Calu3 (cell line): ENCODE measurements at regions not wholly inside any gene's neighbourhood (a gene's known extent, or its start where the extent isn't known, plus 50 kb on each side); places are given as distances from the start of the nearest gene placed in this dataset.

Source experiments
- BruUV-seq: library from RNA; stranded (reverse); fragments of 400-500 nt; replicated peaks from 2 replicates; lab custom pipeline; 2021; lab: Mats Ljungman, UMichigan
- CTCF ChIA-PET: fragments of 300-600 bp; sonication (Branson Sonifier 250); formaldehyde crosslinking; loops from one replicate; lab custom pipeline; 2022; ENCODE audit warnings: antibody characterized with exemption; lab: Charles Lee
- DNase-seq: peaks from one replicate; pipeline ENCODE4 v3.0.0; 2022
- H3K27ac Mint-ChIP-seq: one replicate; pipeline ENCODE4 v1.8.0; 2022; ENCODE audit warnings: mixed read lengths; ENCODE audit not compliant: unreplicated experiment
- H3K27me3 Mint-ChIP-seq: one replicate; pipeline ENCODE4 v1.8.0; 2022; ENCODE audit warnings: mixed read lengths; ENCODE audit not compliant: unreplicated experiment
- H3K36me3 Mint-ChIP-seq: one replicate; pipeline ENCODE4 v1.8.0; 2022; ENCODE audit warnings: mild to moderate bottlenecking, moderate library complexity, mixed read lengths; ENCODE audit not compliant: insufficient read depth, unreplicated experiment
- H3K4me1 Mint-ChIP-seq: one replicate; pipeline ENCODE4 v1.8.0; 2022; ENCODE audit warnings: mild to moderate bottlenecking, low read depth, mixed read lengths; ENCODE audit not compliant: unreplicated experiment
- H3K4me3 Mint-ChIP-seq: one replicate; pipeline ENCODE4 v1.8.0; 2022; ENCODE audit warnings: mild to moderate bottlenecking, low read depth, moderate library complexity, mixed read lengths; ENCODE audit not compliant: unreplicated experiment
- H3K9me3 Mint-ChIP-seq: one replicate; pipeline ENCODE4 v1.8.0; 2022; ENCODE audit warnings: low read depth, mixed read lengths; ENCODE audit not compliant: unreplicated experiment
- intact Hi-C: fragments of 100-400 bp; cut with micrococcal nuclease; formaldehyde crosslinking; loops from one replicate; pipeline ENCODE4 v1.10.0; 2022; ENCODE audit not compliant: unreplicated experiment
- TF ChIP-seq, protein P1 (sequence below): fragments of 200-600 bp; IDR thresholded peaks from one replicate; pipeline ENCODE4 v1.8.0; 2022; ENCODE audit warnings: antibody characterized with exemption; ENCODE audit not compliant: unreplicated experiment

DNA sequence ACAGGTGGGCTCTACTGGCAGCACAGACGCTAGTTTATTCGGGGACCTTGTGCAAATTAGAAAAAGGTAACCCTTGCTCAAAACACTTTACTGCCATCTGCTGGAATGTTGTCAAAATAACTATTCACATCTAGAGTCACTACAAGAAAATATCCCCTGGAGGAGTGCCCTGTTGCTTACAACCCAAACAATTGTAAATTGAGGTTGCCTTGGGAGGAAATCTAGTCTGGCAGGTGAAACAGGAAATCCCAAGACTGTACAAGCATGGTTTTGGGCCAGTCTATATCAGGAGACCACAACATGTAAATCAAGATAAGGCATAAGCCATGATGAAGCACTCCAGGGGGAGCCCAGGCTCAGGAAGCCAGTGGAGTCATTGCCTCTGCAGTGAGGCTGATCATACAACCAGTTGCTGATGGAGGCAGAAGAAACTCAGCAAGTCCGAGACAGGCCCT, 136.8 kb upstream of the ACP3 start:
- DNase-seq: peak; percentile 74
- Mint-ChIP-seq H3K4me3 (no peak overlapping the region), H3K9me3 (no peaks in the 10 kb centered on the region), H3K27me3 (no peaks in the 10 kb centered on the region), H3K4me1 (peaks cover 23% of the 10 kb centered on the region), H3K27ac (peak overlapping the region; percentile 85), H3K36me3 (peaks cover 7% of the 10 kb centered on the region)
- intact Hi-C loops: loop anchor here (1.0 to 10.0 kb wide), 8 partner anchors 31 to 636 kb away; no protein-coding TSS in a partner anchor
- no TSS peak for BruUV-seq
- TF ChIP-seq, protein P1, sequence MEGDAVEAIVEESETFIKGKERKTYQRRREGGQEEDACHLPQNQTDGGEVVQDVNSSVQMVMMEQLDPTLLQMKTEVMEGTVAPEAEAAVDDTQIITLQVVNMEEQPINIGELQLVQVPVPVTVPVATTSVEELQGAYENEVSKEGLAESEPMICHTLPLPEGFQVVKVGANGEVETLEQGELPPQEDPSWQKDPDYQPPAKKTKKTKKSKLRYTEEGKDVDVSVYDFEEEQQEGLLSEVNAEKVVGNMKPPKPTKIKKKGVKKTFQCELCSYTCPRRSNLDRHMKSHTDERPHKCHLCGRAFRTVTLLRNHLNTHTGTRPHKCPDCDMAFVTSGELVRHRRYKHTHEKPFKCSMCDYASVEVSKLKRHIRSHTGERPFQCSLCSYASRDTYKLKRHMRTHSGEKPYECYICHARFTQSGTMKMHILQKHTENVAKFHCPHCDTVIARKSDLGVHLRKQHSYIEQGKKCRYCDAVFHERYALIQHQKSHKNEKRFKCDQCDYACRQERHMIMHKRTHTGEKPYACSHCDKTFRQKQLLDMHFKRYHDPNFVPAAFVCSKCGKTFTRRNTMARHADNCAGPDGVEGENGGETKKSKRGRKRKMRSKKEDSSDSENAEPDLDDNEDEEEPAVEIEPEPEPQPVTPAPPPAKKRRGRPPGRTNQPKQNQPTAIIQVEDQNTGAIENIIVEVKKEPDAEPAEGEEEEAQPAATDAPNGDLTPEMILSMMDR: peak; percentile 89
- CTCF ChIA-PET: interaction anchor here (1.3 to 3.3 kb wide), 3 partner anchors 30 to 146 kb away, joined by 3 to 31 read pairs (median 12); partner anchors contain the start of gene CPNE4

DNA sequence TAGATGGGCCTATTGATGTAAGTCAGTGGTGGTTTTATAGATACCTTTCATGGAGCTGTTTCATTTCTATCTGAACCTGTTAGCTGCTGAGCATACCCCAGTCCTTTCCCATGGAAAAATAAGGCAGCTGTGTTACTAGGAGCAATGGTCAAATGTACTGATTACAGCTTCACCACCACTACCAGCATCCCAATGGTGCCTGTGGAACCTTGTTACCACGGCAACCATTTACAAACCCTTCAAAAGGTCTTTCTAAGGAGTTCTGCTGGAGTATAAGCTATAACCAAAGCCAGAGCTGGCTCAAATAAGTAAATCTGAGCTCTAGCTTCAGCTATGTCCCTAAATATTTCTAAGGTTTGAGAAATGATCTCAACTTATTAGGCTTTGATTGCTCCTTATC, 133.4 kb upstream of the ACP3 start:
- CTCF ChIA-PET: interaction anchor here (1.1 to 2.6 kb wide), 2 partner anchors 145 to 149 kb away, joined by 4 to 11 read pairs; partner anchors contain the start of gene CPNE4
- intact Hi-C loops: loop anchor here (5.0 to 10.0 kb wide), 2 partner anchors 292 to 639 kb away; no protein-coding TSS in a partner anchor
- no peak for DNase-seq
- H3K36me3 Mint-ChIP-seq: peaks cover 7% of the 10 kb centered on the region
- H3K27ac Mint-ChIP-seq: no peak overlapping the region
- no TSS peak for BruUV-seq
- TF ChIP-seq, protein P1: no peak
- no peaks in the 10 kb centered on the region for H3K9me3 Mint-ChIP-seq
- no peaks in the 10 kb centered on the region for H3K27me3 Mint-ChIP-seq
- no peak overlapping the region for H3K4me3 Mint-ChIP-seq
- peaks cover 16% of the 10 kb centered on the region for H3K4me1 Mint-ChIP-seq

DNA sequence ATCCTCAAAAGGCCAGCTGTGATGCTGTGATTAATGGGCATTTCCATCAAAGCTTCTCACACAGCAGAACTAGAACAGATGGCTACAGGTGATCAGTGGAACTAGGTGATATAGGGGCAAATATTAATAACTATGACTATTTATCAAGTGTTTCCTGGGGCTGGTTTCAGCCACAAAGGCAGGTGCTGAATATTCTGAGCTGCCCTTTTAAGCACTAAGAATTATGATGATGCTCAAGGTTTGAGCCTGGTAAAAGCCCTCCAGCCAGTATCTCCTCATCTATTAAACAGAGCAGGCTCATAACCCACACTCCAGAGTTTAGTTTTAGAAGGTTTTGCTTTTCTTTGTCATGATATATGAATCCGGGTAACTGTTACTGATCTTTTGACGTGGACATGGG, 129.5 kb upstream of the ACP3 start:
- intact Hi-C loops: loop anchor here (10.0 kb wide), 1 partner anchor 643 kb away; no protein-coding TSS in a partner anchor
- no peak overlapping the region for H3K4me3 Mint-ChIP-seq
- no peaks in the 10 kb centered on the region for H3K4me1 Mint-ChIP-seq
- H3K27ac Mint-ChIP-seq: no peak overlapping the region
- TF ChIP-seq, protein P1: no peak
- H3K9me3 Mint-ChIP-seq: no peaks in the 10 kb centered on the region
- CTCF ChIA-PET: interaction anchor here (0.8 kb wide), 2 partner anchors 23 to 410 kb away, joined by 3 to 5 read pairs; no protein-coding TSS in a partner anchor
- DNase-seq: no peak
- BruUV-seq: no TSS peak
- no peaks in the 10 kb centered on the region for H3K27me3 Mint-ChIP-seq
- H3K36me3 Mint-ChIP-seq: no peaks in the 10 kb centered on the region

DNA sequence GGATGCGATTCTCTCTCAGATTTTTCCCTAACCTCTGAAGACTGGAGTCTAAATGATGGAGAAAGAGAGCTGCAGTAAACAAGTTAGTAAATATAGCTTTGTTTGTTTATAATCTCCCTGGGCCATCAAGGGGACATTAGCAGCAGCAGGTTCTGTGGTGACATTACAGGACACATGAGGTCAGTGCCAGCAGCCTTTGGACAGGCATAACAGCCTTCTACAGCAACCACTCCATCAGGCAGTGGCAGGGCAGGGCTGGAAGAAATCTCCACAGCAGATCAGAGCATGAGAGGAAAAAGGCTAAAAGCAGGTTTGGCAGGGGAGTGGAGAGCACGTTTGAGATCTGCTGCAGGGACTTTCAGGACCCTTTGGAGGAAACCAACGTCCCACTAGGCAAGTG, 127.6 kb upstream of the ACP3 start:
- TF ChIP-seq, protein P1: no peak
- no peak for DNase-seq
- Mint-ChIP-seq H3K27me3 (no peaks in the 10 kb centered on the region), H3K36me3 (no peaks in the 10 kb centered on the region), H3K4me1 (no peaks in the 10 kb centered on the region), H3K4me3 (no peak overlapping the region), H3K9me3 (no peaks in the 10 kb centered on the region), H3K27ac (no peak overlapping the region)
- CTCF ChIA-PET: no interaction called here
- intact Hi-C loops: loop anchor here (10.0 kb wide), 1 partner anchor 645 kb away; no protein-coding TSS in a partner anchor
- BruUV-seq: no TSS peak
